ENCODE measurements at regions not wholly inside any gene's neighbourhood (a gene's known extent, or its start where the extent isn't known, plus 50 kb on each side); places are given as distances from the start of the nearest gene placed in this dataset.

DNA sequence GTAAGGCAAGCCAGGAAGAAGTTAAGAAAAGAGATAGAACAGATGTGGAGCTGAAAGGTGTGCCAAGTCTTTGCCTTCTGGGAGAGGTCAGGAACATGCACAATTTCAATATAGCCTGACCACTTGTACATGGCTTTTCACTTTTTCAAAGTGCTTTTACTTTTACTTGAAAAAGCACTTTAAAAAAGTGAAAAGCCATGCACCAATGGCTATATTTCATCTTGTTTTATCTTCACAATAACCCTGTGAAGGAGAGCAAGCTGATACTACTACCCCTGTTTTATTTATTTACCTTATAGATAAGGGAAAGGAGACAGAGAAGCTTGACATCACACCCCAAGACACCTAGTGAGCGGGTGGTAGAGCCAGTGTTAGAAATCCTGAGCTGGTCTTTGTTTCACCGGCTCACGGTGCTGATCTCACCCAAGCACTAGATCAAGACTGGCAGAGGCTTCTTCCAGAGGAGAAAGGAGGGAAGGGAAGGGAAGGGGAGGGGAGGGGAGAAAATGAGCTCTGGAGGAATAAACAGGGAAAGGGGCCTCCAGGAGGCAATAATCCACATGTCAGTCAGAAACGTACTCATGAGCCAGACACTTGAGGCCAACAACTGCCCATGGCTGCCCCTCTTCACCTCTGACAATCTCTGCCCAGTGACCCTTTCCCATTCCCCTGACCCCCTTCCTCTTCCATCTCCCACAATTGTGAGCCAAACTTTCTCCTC lies 455.4 kb downstream of the FOXO1 start:
- peaks cover 13% of the 10 kb centered on the region for H3K9me2 ChIP-seq (ENCODE audit: insufficient read depth)
- no peaks in the 10 kb centered on the region for H3F3A ChIP-seq (replicated peaks; ENCODE audit: low read depth)
- no peaks in the 10 kb centered on the region for H3K4me1 ChIP-seq (ENCODE audit: insufficient read depth)
- no peak for ATAC-seq
- H3K36me3 ChIP-seq (ENCODE audit: insufficient read depth), result no peaks in the 10 kb centered on the region
- Mint-ChIP-seq H3K27ac (no peak overlapping the region), H3K9me3 (no peaks in the 10 kb centered on the region), H3K4me1 (peaks cover 5% of the 10 kb centered on the region; the same call in 1 of the 3 replicates), H3K36me3 (ENCODE audit: low read depth) (no peaks in the 10 kb centered on the region), H3K27me3 (ENCODE audit: insufficient read depth, low read depth, poor library complexity) (no peaks in the 10 kb centered on the region), H3K4me3 (no peak overlapping the region)
- H3K4me2 ChIP-seq, result no peak overlapping the region
- no peaks in the 10 kb centered on the region for H3K27me3 ChIP-seq (ENCODE audit: insufficient read depth)
- H2AFZ ChIP-seq, result no peak overlapping the region
- H3K79me2 ChIP-seq (replicated peaks; ENCODE audit: insufficient read depth), result no peaks in the 10 kb centered on the region
- no peak overlapping the region for H3K4me3 ChIP-seq
- no peak for DNase-seq (ENCODE audit: low spot score)
- H3K27ac ChIP-seq (ENCODE audit: low read depth), result no peak overlapping the region
- no peak for TF ChIP-seq POLR2AphosphoS5 (IDR thresholded peaks at IDR 0.05; ENCODE audit: low read depth)
- no peaks in the 10 kb centered on the region for H4K20me1 ChIP-seq (replicated peaks; ENCODE audit: insufficient read depth)

DNA sequence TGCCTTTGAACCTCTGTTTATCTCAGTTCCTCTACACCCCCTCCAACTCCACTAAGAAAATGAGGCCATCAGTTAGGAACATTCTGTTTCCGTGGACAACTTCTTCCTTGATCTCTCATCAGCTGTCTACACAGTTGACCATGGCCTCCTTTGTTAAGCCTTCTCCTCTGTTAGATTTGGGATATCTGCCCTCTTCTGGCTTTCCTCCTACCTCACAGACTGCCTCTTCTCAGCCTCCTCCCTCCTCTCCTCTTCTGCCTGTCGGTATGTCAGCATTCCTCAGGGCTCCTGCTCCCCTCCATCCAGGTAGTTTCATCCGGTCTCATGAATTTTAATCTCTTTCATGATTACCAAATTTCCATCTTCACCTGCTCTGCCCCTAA lies 454.9 kb downstream of the FOXO1 start:
- H3K4me1 ChIP-seq (ENCODE audit: insufficient read depth), result no peaks in the 10 kb centered on the region
- H2AFZ ChIP-seq, result no peak overlapping the region
- peaks cover 15% of the 10 kb centered on the region for H3K9me2 ChIP-seq (ENCODE audit: insufficient read depth)
- no peaks in the 10 kb centered on the region for H4K20me1 ChIP-seq (replicated peaks; ENCODE audit: insufficient read depth)
- H3K27ac ChIP-seq (ENCODE audit: low read depth), result no peak overlapping the region
- no peaks in the 10 kb centered on the region for H3K36me3 ChIP-seq (ENCODE audit: insufficient read depth)
- H3K4me3 Mint-ChIP-seq, result no peak overlapping the region
- H3K9me3 Mint-ChIP-seq, result no peaks in the 10 kb centered on the region
- H3K27ac Mint-ChIP-seq, result no peak overlapping the region
- ATAC-seq, result no peak
- no peaks in the 10 kb centered on the region for H3K36me3 Mint-ChIP-seq (ENCODE audit: low read depth)
- H3K4me2 ChIP-seq, result no peak overlapping the region
- H3F3A ChIP-seq (replicated peaks; ENCODE audit: low read depth), result no peaks in the 10 kb centered on the region
- peaks cover 4% of the 10 kb centered on the region; the same call in 1 of the 3 replicates for H3K4me1 Mint-ChIP-seq
- no peak for DNase-seq (ENCODE audit: low spot score)
- no peaks in the 10 kb centered on the region for H3K27me3 ChIP-seq (ENCODE audit: insufficient read depth)
- no peaks in the 10 kb centered on the region for H3K27me3 Mint-ChIP-seq (ENCODE audit: insufficient read depth, low read depth, poor library complexity)
- no peaks in the 10 kb centered on the region for H3K79me2 ChIP-seq (replicated peaks; ENCODE audit: insufficient read depth)
- no peak overlapping the region for H3K4me3 ChIP-seq
- TF ChIP-seq ZNF331 (CRISPR knock-in tag; IDR thresholded peaks at IDR 0.05; ENCODE audit: low read depth) (no peak), CREB1 (CRISPR knock-in tag; IDR thresholded peaks at IDR 0.05; ENCODE audit: low read depth) (no peak), ZNF114 (CRISPR knock-in tag; IDR thresholded peaks at IDR 0.05) (no peak), STAT1 (IDR thresholded peaks at IDR 0.05; ENCODE audit: unreplicated experiment) (no peak)
- TF ChIP-seq, protein P1, sequence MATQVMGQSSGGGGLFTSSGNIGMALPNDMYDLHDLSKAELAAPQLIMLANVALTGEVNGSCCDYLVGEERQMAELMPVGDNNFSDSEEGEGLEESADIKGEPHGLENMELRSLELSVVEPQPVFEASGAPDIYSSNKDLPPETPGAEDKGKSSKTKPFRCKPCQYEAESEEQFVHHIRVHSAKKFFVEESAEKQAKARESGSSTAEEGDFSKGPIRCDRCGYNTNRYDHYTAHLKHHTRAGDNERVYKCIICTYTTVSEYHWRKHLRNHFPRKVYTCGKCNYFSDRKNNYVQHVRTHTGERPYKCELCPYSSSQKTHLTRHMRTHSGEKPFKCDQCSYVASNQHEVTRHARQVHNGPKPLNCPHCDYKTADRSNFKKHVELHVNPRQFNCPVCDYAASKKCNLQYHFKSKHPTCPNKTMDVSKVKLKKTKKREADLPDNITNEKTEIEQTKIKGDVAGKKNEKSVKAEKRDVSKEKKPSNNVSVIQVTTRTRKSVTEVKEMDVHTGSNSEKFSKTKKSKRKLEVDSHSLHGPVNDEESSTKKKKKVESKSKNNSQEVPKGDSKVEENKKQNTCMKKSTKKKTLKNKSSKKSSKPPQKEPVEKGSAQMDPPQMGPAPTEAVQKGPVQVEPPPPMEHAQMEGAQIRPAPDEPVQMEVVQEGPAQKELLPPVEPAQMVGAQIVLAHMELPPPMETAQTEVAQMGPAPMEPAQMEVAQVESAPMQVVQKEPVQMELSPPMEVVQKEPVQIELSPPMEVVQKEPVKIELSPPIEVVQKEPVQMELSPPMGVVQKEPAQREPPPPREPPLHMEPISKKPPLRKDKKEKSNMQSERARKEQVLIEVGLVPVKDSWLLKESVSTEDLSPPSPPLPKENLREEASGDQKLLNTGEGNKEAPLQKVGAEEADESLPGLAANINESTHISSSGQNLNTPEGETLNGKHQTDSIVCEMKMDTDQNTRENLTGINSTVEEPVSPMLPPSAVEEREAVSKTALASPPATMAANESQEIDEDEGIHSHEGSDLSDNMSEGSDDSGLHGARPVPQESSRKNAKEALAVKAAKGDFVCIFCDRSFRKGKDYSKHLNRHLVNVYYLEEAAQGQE (IDR thresholded peaks at IDR 0.05; ENCODE audit: unreplicated experiment), result no peak
- TF ChIP-seq, protein P2, sequence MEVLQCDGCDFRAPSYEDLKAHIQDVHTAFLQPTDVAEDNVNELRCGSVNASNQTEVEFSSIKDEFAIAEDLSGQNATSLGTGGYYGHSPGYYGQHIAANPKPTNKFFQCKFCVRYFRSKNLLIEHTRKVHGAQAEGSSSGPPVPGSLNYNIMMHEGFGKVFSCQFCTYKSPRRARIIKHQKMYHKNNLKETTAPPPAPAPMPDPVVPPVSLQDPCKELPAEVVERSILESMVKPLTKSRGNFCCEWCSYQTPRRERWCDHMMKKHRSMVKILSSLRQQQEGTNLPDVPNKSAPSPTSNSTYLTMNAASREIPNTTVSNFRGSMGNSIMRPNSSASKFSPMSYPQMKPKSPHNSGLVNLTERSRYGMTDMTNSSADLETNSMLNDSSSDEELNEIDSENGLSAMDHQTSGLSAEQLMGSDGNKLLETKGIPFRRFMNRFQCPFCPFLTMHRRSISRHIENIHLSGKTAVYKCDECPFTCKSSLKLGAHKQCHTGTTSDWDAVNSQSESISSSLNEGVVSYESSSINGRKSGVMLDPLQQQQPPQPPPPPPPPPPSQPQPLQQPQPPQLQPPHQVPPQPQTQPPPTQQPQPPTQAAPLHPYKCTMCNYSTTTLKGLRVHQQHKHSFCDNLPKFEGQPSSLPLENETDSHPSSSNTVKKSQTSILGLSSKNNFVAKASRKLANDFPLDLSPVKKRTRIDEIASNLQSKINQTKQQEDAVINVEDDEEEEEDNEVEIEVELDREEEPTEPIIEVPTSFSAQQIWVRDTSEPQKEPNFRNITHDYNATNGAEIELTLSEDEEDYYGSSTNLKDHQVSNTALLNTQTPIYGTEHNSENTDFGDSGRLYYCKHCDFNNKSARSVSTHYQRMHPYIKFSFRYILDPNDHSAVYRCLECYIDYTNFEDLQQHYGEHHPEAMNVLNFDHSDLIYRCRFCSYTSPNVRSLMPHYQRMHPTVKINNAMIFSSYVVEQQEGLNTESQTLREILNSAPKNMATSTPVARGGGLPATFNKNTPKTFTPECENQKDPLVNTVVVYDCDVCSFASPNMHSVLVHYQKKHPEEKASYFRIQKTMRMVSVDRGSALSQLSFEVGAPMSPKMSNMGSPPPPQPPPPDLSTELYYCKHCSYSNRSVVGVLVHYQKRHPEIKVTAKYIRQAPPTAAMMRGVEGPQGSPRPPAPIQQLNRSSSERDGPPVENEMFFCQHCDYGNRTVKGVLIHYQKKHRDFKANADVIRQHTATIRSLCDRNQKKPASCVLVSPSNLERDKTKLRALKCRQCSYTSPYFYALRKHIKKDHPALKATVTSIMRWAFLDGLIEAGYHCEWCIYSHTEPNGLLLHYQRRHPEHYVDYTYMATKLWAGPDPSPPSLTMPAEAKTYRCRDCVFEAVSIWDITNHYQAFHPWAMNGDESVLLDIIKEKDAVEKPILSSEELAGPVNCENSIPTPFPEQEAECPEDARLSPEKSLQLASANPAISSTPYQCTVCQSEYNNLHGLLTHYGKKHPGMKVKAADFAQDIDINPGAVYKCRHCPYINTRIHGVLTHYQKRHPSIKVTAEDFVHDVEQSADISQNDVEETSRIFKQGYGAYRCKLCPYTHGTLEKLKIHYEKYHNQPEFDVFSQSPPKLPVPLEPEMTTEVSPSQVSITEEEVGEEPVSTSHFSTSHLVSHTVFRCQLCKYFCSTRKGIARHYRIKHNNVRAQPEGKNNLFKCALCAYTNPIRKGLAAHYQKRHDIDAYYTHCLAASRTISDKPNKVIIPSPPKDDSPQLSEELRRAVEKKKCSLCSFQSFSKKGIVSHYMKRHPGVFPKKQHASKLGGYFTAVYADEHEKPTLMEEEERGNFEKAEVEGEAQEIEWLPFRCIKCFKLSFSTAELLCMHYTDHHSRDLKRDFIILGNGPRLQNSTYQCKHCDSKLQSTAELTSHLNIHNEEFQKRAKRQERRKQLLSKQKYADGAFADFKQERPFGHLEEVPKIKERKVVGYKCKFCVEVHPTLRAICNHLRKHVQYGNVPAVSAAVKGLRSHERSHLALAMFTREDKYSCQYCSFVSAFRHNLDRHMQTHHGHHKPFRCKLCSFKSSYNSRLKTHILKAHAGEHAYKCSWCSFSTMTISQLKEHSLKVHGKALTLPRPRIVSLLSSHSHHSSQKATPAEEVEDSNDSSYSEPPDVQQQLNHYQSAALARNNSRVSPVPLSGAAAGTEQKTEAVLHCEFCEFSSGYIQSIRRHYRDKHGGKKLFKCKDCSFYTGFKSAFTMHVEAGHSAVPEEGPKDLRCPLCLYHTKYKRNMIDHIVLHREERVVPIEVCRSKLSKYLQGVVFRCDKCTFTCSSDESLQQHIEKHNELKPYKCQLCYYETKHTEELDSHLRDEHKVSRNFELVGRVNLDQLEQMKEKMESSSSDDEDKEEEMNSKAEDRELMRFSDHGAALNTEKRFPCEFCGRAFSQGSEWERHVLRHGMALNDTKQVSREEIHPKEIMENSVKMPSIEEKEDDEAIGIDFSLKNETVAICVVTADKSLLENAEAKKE (CRISPR knock-in tag; IDR thresholded peaks at IDR 0.05), result no peak
- TF ChIP-seq, protein P3, sequence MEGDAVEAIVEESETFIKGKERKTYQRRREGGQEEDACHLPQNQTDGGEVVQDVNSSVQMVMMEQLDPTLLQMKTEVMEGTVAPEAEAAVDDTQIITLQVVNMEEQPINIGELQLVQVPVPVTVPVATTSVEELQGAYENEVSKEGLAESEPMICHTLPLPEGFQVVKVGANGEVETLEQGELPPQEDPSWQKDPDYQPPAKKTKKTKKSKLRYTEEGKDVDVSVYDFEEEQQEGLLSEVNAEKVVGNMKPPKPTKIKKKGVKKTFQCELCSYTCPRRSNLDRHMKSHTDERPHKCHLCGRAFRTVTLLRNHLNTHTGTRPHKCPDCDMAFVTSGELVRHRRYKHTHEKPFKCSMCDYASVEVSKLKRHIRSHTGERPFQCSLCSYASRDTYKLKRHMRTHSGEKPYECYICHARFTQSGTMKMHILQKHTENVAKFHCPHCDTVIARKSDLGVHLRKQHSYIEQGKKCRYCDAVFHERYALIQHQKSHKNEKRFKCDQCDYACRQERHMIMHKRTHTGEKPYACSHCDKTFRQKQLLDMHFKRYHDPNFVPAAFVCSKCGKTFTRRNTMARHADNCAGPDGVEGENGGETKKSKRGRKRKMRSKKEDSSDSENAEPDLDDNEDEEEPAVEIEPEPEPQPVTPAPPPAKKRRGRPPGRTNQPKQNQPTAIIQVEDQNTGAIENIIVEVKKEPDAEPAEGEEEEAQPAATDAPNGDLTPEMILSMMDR (conservative IDR thresholded peaks at IDR 0.05; ENCODE audit: low read depth in 2 of 2), result peak in 1 of 2 experiments; percentile 34; a peak in 2 of 4 replicates
- TF ChIP-seq, protein P4, sequence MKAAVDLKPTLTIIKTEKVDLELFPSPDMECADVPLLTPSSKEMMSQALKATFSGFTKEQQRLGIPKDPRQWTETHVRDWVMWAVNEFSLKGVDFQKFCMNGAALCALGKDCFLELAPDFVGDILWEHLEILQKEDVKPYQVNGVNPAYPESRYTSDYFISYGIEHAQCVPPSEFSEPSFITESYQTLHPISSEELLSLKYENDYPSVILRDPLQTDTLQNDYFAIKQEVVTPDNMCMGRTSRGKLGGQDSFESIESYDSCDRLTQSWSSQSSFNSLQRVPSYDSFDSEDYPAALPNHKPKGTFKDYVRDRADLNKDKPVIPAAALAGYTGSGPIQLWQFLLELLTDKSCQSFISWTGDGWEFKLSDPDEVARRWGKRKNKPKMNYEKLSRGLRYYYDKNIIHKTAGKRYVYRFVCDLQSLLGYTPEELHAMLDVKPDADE (IDR thresholded peaks at IDR 0.05), result no peak

All from GM23338 (cell line).